Peyer's patch (tissue), 4 donors: ENCODE measurements at regions not wholly inside any gene's neighbourhood (a gene's known extent, or its start where the extent isn't known, plus 50 kb on each side); places are given as distances from the start of the nearest gene placed in this dataset.

Source experiments
- CTCF ChIP-seq, 6 experiments: fragments of 450-650 bp in 4 of 6; fragments of 200-600 bp in 2 of 6; sonication (generic) in 1 of 6; IDR thresholded peaks; one replicate each; pipeline ENCODE4 v1.5.1; 2017 to 2019; ENCODE audit warnings: antibody characterized with exemption in 6 of 6, mild to moderate bottlenecking in 3 of 6, moderate library complexity in 1 of 6
- POLR2A ChIP-seq, 2 donors: fragments of 450-650 bp; IDR thresholded peaks; one replicate each; pipeline ENCODE4 v1.5.1; 2017; ENCODE audit warnings: antibody characterized with exemption in 2 of 2, mild to moderate bottlenecking in 2 of 2, moderate library complexity in 2 of 2

DNA sequence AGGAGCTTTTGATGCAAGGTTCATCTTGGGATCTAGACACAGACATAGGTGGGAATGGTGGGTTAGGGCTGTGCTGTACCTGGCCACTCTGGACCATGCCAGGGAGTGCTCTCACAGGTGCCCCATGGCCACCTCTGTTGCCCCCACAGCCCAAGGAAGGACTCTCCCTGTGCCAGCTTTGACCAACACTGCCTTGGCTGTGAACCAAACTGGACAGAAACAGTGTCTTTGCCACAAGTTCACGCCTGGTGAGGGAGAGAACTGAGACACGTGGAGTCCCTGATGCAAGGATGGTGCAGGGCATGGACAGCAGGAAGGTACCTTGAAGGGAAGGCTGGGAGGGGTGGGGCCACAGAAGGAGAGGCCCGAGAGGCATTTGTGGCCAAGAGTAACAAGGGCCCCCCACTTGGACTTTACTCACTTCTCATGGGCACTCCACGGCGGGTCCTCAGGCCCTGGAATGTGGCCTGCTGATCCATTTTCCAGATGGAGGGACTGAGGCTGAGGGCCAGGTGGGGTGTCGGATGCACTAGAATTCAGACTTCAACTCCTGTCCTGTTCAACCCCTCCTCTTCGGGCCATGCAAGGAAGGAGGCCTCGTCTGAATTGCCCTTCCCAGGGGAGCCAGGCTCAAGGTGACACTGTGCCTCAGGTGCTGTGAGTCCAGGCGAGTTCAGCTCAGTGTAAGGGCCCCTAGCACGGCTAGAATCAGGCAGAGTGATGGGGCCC, 103.3 kb downstream of the YTHDF1 start:
- TF ChIP-seq POLR2A (IDR thresholded peaks at IDR 0.05) (no peak), CTCF (IDR thresholded peaks at IDR 0.05) (no peak)
